ENCODE measurements at regions not wholly inside any gene's neighbourhood (a gene's known extent, or its start where the extent isn't known, plus 50 kb on each side); places are given as distances from the start of the nearest gene placed in this dataset.

GRCh38 chr15:95645791-95646338 is 684.6 kb upstream of the NR2F2 start:
- Histone ChIP-seq H3K27ac (replicated peaks) (no peak overlapping the region), H3K4me3 (replicated peaks; ENCODE audit: insufficient read depth, low read length) (no peak overlapping the region), H3K27me3 (ENCODE audit: insufficient read depth, poor library complexity, severe bottlenecking) (no peaks in the 10 kb centered on the region)
- DNase-seq (ENCODE audit: low read depth in 1 of 2, low spot score in 1 of 2) = no peak
- TF ChIP-seq POLR2AphosphoS5 (IDR thresholded peaks at IDR 0.05; ENCODE audit: low read depth) = no peak

- Histone ChIP-seq H3K4me3 (replicated peaks; ENCODE audit: insufficient read depth, low read length) (no peak overlapping the region), H3K27me3 (ENCODE audit: insufficient read depth, poor library complexity, severe bottlenecking) (no peaks in the 10 kb centered on the region), H3K27ac (replicated peaks) (no peak overlapping the region)
- DNase-seq (ENCODE audit: low read depth in 1 of 2, low spot score in 1 of 2) = no peak
- TF ChIP-seq POLR2AphosphoS5 (IDR thresholded peaks at IDR 0.05; ENCODE audit: low read depth) (no peak), SPI1 (IDR thresholded peaks at IDR 0.05; ENCODE audit: borderline replicate concordance, low read depth) (no peak), GABPA (IDR thresholded peaks at IDR 0.05; ENCODE audit: low read depth) (no peak), REST (IDR thresholded peaks at IDR 0.05; ENCODE audit: insufficient replicate concordance, low read depth) (no peak), CTCF (IDR thresholded peaks at IDR 0.05; ENCODE audit: insufficient read depth, low read length) (no peak)
These were observed 683.8 kb upstream of the NR2F2 start for GRCh38 chr15:95646484-95647273.

- TF ChIP-seq REST (IDR thresholded peaks at IDR 0.05; ENCODE audit: insufficient replicate concordance, low read depth) = no peak
- TF ChIP-seq GABPA (IDR thresholded peaks at IDR 0.05; ENCODE audit: low read depth) = no peak
- TF ChIP-seq CTCF (IDR thresholded peaks at IDR 0.05; ENCODE audit: insufficient read depth, low read length) = no peak
- no peak for TF ChIP-seq SPI1 (IDR thresholded peaks at IDR 0.05; ENCODE audit: borderline replicate concordance, low read depth)
- TF ChIP-seq POLR2AphosphoS5 (IDR thresholded peaks at IDR 0.05; ENCODE audit: low read depth) = no peak
- Histone ChIP-seq H3K27me3 (ENCODE audit: insufficient read depth, poor library complexity, severe bottlenecking) (no peaks in the 10 kb centered on the region), H3K4me3 (replicated peaks; ENCODE audit: insufficient read depth, low read length) (no peak overlapping the region), H3K27ac (replicated peaks) (no peak overlapping the region)
- no peak for DNase-seq (ENCODE audit: low read depth in 1 of 2, low spot score in 1 of 2)
These were observed 682.8 kb upstream of the NR2F2 start for GRCh38 chr15:95647531-95648277.

GRCh38 chr15:95653361-95653805 is 677.1 kb upstream of the NR2F2 start:
- TF ChIP-seq POLR2AphosphoS5 (IDR thresholded peaks at IDR 0.05; ENCODE audit: low read depth) = no peak
- no peak for TF ChIP-seq REST (IDR thresholded peaks at IDR 0.05; ENCODE audit: insufficient replicate concordance, low read depth)
- no peak for TF ChIP-seq SPI1 (IDR thresholded peaks at IDR 0.05; ENCODE audit: borderline replicate concordance, low read depth)
- TF ChIP-seq GABPA (IDR thresholded peaks at IDR 0.05; ENCODE audit: low read depth) = no peak
- TF ChIP-seq CTCF (IDR thresholded peaks at IDR 0.05; ENCODE audit: insufficient read depth, low read length) = no peak
- no peak overlapping the region for H3K4me3 ChIP-seq (replicated peaks; ENCODE audit: insufficient read depth, low read length)
- DNase-seq (ENCODE audit: low read depth in 1 of 2, low spot score in 1 of 2) = no peak
- H3K27me3 ChIP-seq (ENCODE audit: insufficient read depth, poor library complexity, severe bottlenecking) = no peaks in the 10 kb centered on the region
- no peak overlapping the region for H3K27ac ChIP-seq (replicated peaks)
